GM21381 (cell line): ENCODE measurements at regions not wholly inside any gene's neighbourhood (a gene's known extent, or its start where the extent isn't known, plus 50 kb on each side); places are given as distances from the start of the nearest gene placed in this dataset.

Experiments used
- ATAC-seq: cut with Tn5 transposase; IDR thresholded peaks from one replicate; pipeline ENCODE4 v1.9.1; 2021; ENCODE audit warnings: mild to moderate bottlenecking, moderate library complexity; ENCODE audit not compliant: unreplicated experiment

- no peak for ATAC-seq
These were observed 68.6 kb upstream of the FOXA2 start for GRCh38 chr20:22652681-22653588.

GRCh38 chr20:22653658-22654642 is 69.6 kb upstream of the FOXA2 start:
- no peak for ATAC-seq

- ATAC-seq, result no peak
These were observed 79.2 kb upstream of the FOXA2 start for GRCh38 chr20:22663528-22664025.

- ATAC-seq, result no peak
These were observed 82.8 kb upstream of the FOXA2 start for GRCh38 chr20:22667198-22667597.

GRCh38 chr20:22672191-22672590 is 87.8 kb upstream of the FOXA2 start:
- ATAC-seq, result no peak

GRCh38 chr20:22673467-22673866 is 89.1 kb upstream of the FOXA2 start:
- no peak for ATAC-seq

- ATAC-seq, result no peak
These were observed 91.0 kb upstream of the FOXA2 start for GRCh38 chr20:22675341-22675740.

GRCh38 chr20:22678678-22679077 is 94.3 kb upstream of the FOXA2 start:
- ATAC-seq, result no peak

- no peak for ATAC-seq
These were observed 94.8 kb upstream of the FOXA2 start for GRCh38 chr20:22679197-22679596.

- ATAC-seq, result no peak
These were observed 95.8 kb upstream of the FOXA2 start for GRCh38 chr20:22680031-22680740.

- ATAC-seq, result no peak
These were observed 97.3 kb upstream of the FOXA2 start for GRCh38 chr20:22681591-22682248.

GRCh38 chr20:22682381-22682780 is 98.0 kb upstream of the FOXA2 start:
- no peak for ATAC-seq

- peak; percentile 63 for ATAC-seq
These were observed 99.8 kb upstream of the FOXA2 start for GRCh38 chr20:22684072-22684762.

GRCh38 chr20:22684763-22685443 is 100.5 kb upstream of the FOXA2 start:
- no peak for ATAC-seq

- no peak for ATAC-seq
These were observed 101.7 kb upstream of the FOXA2 start for GRCh38 chr20:22686097-22686496.

GRCh38 chr20:22687676-22688349 is 103.4 kb upstream of the FOXA2 start:
- ATAC-seq, result no peak

GRCh38 chr20:22688485-22688884 is 104.1 kb upstream of the FOXA2 start:
- no peak for ATAC-seq

- ATAC-seq, result no peak
These were observed 104.9 kb upstream of the FOXA2 start for GRCh38 chr20:22689266-22689665.

- no peak for ATAC-seq
These were observed 105.6 kb upstream of the FOXA2 start for GRCh38 chr20:22690000-22690399.
